ENCODE measurements at regions not wholly inside any gene's neighbourhood (a gene's known extent, or its start where the extent isn't known, plus 50 kb on each side); places are given as distances from the start of the nearest gene placed in this dataset.
"Not testable (repeated sequence)": the region's sequence is repeated elsewhere in the genome, so short reads cannot be mapped to it uniquely, and the experiment has no call there.

- no peak for DNase-seq
- Histone ChIP-seq H3K4me1 (ENCODE audit: control insufficient read depth, insufficient read depth, low read length) (no peaks in the 10 kb centered on the region), H3K27ac (ENCODE audit: low read length) (no peak overlapping the region), H3K4me3 (ENCODE audit: low read length) (no peak overlapping the region), H3K9me3 (ENCODE audit: control insufficient read depth, low read length) (no peaks in the 10 kb centered on the region), H3K27me3 (ENCODE audit: control insufficient read depth, insufficient read depth) (no peaks in the 10 kb centered on the region)
- intact Hi-C loops (cut with DNase I) = no loop called here
- ATAC-seq = no peak
- 65% methylated on average over 2 of the region's 2 CpGs for WGBS
Observed at GRCh38 chr11:49316180-49316579, 107.8 kb upstream of the FOLH1 start.

- ATAC-seq (no peak), DNase-seq (no peak)
- no peak overlapping the region for H3K27ac ChIP-seq (ENCODE audit: low read length)
- no peaks in the 10 kb centered on the region for H3K9me3 ChIP-seq (ENCODE audit: control insufficient read depth, low read length)
- WGBS = 90% methylated on average over 1 of the region's 1 CpG
- intact Hi-C loops (cut with DNase I) = no loop called here
- no peaks in the 10 kb centered on the region for H3K4me1 ChIP-seq (ENCODE audit: control insufficient read depth, insufficient read depth, low read length)
- no peak overlapping the region for H3K4me3 ChIP-seq (ENCODE audit: low read length)
- no peaks in the 10 kb centered on the region for H3K27me3 ChIP-seq (ENCODE audit: control insufficient read depth, insufficient read depth)
Observed at GRCh38 chr11:49303080-49303479, 94.7 kb upstream of the FOLH1 start.

- Histone ChIP-seq H3K27me3 (ENCODE audit: control insufficient read depth, insufficient read depth) (no peaks in the 10 kb centered on the region), H3K4me3 (ENCODE audit: low read length) (no peak overlapping the region), H3K27ac (ENCODE audit: low read length) (no peak overlapping the region), H3K4me1 (ENCODE audit: control insufficient read depth, insufficient read depth, low read length) (no peaks in the 10 kb centered on the region), H3K9me3 (ENCODE audit: control insufficient read depth, low read length) (no peaks in the 10 kb centered on the region)
- 78% methylated on average over 2 of the region's 2 CpGs for WGBS
- DNase-seq (no peak), ATAC-seq (no peak)
- intact Hi-C loops (cut with DNase I) = no loop called here
Observed at GRCh38 chr11:49302360-49302759, 94.0 kb upstream of the FOLH1 start.

- WGBS = 86% methylated on average over 1 of the region's 1 CpG
- H3K27ac ChIP-seq (ENCODE audit: low read length); H3K9me3 ChIP-seq (ENCODE audit: control insufficient read depth, low read length); intact Hi-C loops (cut with DNase I); ATAC-seq; H3K27me3 ChIP-seq (ENCODE audit: control insufficient read depth, insufficient read depth); H3K4me1 ChIP-seq (ENCODE audit: control insufficient read depth, insufficient read depth, low read length); H3K4me3 ChIP-seq (ENCODE audit: low read length); DNase-seq: not testable (repeated sequence)
Observed at GRCh38 chr11:49298017-49298416, 89.6 kb upstream of the FOLH1 start.

- not testable (repeated sequence) for ATAC-seq
Observed at GRCh38 chr11:49283911-49284310, 75.5 kb upstream of the FOLH1 start.

GRCh38 chr11:49283282-49283681 lies 74.9 kb upstream of the FOLH1 start:
- intact Hi-C loops (cut with DNase I); H3K27me3 ChIP-seq (ENCODE audit: control insufficient read depth, insufficient read depth); DNase-seq; H3K4me3 ChIP-seq (ENCODE audit: low read length); H3K9me3 ChIP-seq (ENCODE audit: control insufficient read depth, low read length); H3K27ac ChIP-seq (ENCODE audit: low read length); H3K4me1 ChIP-seq (ENCODE audit: control insufficient read depth, insufficient read depth, low read length); ATAC-seq: not testable (repeated sequence)
- WGBS = 8% methylated on average over 1 of the region's 1 CpG

More at GRCh38 chr11:49283911-49284310, 75.5 kb upstream of the FOLH1 start:
- H3K9me3 ChIP-seq (ENCODE audit: control insufficient read depth, low read length); H3K27ac ChIP-seq (ENCODE audit: low read length); H3K4me3 ChIP-seq (ENCODE audit: low read length); DNase-seq; H3K27me3 ChIP-seq (ENCODE audit: control insufficient read depth, insufficient read depth); intact Hi-C loops (cut with DNase I); H3K4me1 ChIP-seq (ENCODE audit: control insufficient read depth, insufficient read depth, low read length): not testable (repeated sequence)
- WGBS = 39% methylated on average over 3 of the region's 3 CpGs

- 49% methylated on average over 3 of the region's 3 CpGs for WGBS
- not testable (repeated sequence) for ATAC-seq
Observed at GRCh38 chr11:49282125-49282524, 73.7 kb upstream of the FOLH1 start.

GRCh38 chr11:49277951-49278350 lies 69.5 kb upstream of the FOLH1 start:
- intact Hi-C loops (cut with DNase I); H3K9me3 ChIP-seq (ENCODE audit: control insufficient read depth, low read length); H3K4me1 ChIP-seq (ENCODE audit: control insufficient read depth, insufficient read depth, low read length); DNase-seq; H3K27me3 ChIP-seq (ENCODE audit: control insufficient read depth, insufficient read depth); ATAC-seq; H3K4me3 ChIP-seq (ENCODE audit: low read length); H3K27ac ChIP-seq (ENCODE audit: low read length): not testable (repeated sequence)
- 85% methylated on average over 2 of the region's 2 CpGs for WGBS

More at GRCh38 chr11:49282125-49282524, 73.7 kb upstream of the FOLH1 start:
- H3K4me3 ChIP-seq (ENCODE audit: low read length); H3K9me3 ChIP-seq (ENCODE audit: control insufficient read depth, low read length); DNase-seq; intact Hi-C loops (cut with DNase I); H3K27ac ChIP-seq (ENCODE audit: low read length); H3K4me1 ChIP-seq (ENCODE audit: control insufficient read depth, insufficient read depth, low read length); H3K27me3 ChIP-seq (ENCODE audit: control insufficient read depth, insufficient read depth): not testable (repeated sequence)
